GM18951 (cell line): ENCODE measurements at regions not wholly inside any gene's neighbourhood (a gene's known extent, or its start where the extent isn't known, plus 50 kb on each side); places are given as distances from the start of the nearest gene placed in this dataset.

Experiments
- POLR2A ChIP-seq: IDR thresholded peaks from 4 replicates; pipeline ENCODE4 v1.6.1; 2011; ENCODE audit warnings: mild to moderate bottlenecking; ENCODE audit not compliant: insufficient read length, insufficient read depth; ENCODE audit errors: extremely low read depth
- in situ Hi-C: fragments of 300-500 bp; cut with MboI; formaldehyde crosslinking; loops from one replicate; pipeline ENCODE4 v1.12.0; 2022; ENCODE audit warnings: low sequenced_read_pairs, mixed read lengths, inconsistent platforms; ENCODE audit not compliant: unreplicated experiment

DNA sequence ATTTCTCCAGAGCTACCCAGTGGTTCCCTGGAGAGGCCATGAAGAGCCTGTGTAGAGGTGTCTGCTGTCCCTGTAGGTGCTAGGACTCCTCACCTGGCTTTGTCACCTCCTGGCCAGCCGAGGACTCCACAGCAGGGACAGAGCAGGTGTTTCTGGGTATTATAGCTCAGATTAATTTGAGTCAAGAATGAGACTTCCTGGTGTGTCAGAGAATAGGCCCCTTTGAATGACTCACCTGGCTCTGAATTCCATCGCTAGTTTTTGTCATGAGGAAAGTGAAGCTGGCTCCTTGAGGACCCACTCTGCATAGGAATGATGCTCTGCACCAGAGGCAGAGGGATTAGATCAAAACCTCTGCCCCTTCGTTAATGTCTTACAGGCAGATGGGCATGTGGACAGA lies 167.5 kb upstream of the TOPAZ1 start:
- no peak for TF ChIP-seq POLR2A
- in situ Hi-C loops: no loop called here

DNA sequence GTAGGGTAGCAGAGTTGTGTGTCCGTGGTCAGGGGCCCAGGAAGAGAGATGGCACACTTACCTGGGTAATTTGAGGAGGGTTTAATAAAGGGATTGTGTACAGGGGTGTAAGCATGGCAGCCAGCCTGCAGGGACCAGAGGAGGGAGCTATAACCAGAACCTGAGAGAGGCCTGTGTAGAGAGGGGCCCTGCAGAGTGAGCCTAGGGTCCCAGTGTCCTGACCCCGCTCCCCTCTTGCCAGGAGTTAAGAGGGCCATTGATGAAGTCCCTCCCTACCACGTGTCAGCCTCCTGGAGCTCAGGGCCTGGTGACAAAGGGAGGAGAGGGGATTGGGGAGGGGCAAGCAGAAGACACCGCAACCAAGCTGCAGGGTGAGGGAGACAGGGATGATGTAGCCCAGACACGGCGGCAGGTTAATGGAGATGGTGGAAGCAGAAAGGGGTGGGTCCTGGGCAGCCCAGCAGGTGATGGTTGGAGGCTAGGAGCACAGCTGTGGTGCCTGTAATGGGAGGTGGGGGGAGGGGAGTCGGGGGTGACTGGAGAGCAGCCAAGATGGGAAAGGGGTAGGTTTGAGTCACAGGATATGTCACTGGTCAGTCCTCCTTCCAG lies 165.4 kb upstream of the TOPAZ1 start:
- TF ChIP-seq POLR2A: no peak
- in situ Hi-C loops: no loop called here

DNA sequence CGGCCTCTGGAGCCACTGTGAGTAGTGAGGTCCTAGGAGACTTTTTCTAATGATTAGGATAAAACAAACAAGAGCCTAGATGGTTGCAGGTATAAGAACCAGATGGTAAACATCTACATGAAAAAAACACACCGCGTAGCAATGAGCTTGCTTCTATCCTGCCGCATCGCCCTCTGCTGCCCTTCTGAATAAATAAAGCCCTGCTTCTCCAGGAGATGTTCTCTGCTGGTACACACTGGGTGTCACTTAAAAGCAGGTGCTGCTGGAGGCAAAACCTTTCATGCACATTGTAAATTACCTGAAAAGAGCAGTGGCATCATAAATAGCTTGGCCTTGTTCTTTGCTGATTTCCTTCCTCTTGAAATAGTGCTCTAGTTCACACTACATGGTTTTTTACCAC lies 164.4 kb upstream of the TOPAZ1 start:
- no peak for TF ChIP-seq POLR2A
- in situ Hi-C loops: no loop called here

DNA sequence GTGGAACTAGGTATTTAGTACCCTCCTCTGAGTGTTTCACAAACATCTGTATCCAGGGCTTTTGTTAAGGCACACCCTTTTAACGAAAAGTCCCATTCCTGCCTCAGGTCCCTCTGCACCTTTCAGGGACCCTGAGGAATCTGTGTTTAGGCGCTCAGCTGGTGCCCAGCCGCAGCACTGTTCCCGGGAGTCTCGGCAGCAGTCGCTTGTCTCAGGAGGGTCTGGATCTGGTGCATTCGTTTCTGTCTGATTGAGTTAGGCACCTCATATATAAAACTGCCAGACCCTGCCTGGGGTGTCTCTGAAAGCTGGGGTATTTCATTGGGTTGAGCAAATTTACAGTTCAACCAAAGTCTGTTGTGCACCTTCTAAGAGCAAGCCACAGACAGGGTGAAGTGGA lies 162.8 kb upstream of the TOPAZ1 start:
- in situ Hi-C loops: no loop called here

DNA sequence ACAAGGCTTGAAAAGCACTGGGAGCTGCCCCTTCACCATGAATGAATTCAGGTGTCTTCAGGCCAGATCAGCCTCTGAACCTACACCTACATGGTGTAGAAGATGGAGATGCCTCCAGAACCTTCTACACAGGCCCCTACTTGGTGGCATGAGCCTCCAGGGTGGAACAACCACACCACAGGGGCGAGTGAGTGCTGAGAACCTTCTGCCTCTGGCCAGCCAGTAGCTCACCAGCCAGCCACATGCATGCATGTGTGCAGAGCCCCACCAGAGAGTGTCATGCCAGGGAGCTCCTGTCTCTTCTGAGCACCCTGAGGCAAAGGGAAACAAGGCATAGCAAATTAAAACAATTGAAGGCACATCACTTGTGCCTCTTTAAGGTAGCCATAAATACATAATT lies 161.8 kb upstream of the TOPAZ1 start:
- no peak for TF ChIP-seq POLR2A
- in situ Hi-C loops: no loop called here

More for the DNA sequence above, 162.8 kb upstream of the TOPAZ1 start:
- TF ChIP-seq POLR2A: no peak

DNA sequence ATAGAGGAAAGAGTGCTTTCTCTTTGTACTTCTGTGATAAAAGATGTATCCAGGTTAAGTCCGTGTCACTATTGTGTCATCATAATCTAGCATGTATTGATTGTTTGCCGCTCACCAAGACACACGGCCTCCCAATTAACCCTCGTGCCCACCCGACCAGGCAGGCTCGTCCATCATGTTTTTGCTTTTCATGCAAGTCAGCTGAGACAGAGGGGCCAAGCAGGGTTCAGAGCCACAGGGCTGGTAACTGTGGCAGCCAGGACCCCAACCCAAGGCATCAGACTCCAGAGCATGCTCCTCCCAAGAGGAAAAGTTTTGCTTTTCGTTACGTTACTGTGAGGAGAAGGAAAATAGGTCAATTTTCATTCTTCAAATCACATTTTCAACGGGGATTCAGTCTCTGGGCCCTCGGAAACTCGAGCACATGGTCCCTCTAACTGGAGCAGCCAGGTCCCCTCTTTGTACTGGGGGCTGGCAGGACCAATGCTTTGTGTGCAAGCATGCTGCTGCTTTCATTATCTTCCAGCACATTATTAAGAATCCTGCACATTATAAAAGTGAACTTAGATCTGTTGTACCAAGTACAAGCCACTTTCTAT lies 161.1 kb upstream of the TOPAZ1 start:
- no peak for TF ChIP-seq POLR2A
- in situ Hi-C loops: no loop called here

DNA sequence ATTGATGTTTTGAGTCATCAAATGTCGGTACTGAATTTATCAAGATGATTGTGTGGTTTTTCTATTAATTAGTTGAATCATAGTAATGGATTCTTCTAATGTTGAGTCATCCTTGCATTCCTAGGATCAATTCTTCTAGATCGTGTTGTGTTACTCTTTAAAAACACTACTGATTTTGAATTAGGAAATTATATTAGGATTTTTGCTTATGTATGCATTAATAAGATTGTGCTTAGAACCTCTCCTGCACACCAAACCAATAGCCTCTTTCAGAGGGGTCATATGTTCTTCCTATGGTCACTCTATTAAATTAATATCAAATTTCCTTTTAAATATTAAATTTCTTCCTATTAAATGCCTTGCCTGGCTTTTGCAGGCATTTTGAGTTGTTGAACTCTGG lies 151.7 kb upstream of the TOPAZ1 start:
- in situ Hi-C loops: no loop called here
- TF ChIP-seq POLR2A: no peak

DNA sequence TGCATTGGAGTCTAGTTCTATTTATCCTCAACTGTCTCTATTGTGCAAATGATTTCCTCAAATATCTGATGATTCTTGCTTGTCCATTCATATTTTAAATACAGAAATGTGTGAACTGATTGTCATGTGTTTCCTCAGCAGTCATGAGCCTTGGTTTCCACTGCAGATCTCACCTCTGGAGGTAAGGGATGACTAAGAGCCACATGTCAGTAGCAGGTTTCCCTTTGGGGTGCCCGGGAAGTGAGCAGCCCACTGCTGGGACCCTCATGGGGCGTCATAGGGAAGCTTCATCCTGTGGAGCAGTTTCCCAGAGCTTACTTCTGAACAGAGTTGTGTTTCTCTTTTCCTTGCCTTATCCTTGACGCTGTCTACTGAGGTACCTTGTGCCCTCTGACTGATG lies 149.2 kb upstream of the TOPAZ1 start:
- in situ Hi-C loops: no loop called here
- no peak for TF ChIP-seq POLR2A

DNA sequence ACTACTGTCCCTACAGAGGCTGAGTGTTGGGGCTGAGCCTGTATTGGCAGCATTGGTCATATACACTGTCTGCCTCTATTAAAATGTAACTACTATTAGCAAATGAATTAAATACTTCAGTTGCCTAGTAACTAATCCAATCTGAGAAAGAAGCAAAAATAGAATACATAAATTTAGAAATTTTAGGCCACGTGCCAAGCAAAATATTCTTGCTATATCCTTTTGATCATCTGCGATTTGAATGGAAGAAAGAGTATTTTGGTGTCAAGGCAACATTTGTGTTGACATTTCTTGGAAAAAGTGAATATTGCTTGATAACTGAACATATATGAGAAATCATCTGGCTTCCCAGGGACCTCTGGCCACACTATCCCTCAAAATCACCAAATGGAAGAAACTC lies 148.2 kb upstream of the TOPAZ1 start:
- no peak for TF ChIP-seq POLR2A
- in situ Hi-C loops: no loop called here

DNA sequence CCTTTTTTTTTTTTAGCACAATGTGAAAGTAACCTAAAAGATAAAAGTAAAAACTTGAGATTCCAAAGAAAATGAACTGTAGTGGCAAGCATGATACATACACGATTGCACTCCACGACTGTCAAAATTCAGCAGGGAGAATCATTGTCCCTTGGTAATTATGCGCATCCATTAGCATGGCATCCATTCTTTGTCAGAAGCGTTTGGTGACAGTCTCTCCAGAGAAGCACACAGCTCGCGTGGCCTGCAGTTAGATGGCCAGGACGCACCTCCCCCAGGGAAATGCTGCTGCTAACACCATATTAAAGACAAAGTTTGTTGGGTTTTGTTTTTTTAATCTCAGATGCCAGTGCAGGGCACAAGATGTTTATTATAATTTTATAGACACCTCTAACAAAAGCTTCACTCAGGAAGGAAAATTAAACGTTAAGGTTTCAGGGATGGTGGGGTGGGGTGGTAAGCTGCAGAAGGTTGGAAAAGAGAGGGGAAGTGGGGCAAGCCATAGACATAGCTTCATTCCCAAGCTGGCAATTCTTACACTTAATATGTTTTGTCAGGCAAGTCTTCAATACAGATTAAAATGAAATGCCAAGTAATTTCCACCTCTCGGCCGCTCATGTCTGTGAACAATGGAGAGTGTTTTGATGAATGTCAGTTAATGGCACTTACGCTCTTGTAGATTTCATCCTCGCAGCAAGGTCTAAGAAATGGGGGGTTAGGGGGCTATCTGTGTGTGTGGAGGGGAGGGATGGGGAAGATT lies 142.8 kb upstream of the TOPAZ1 start:
- in situ Hi-C loops: no loop called here
- TF ChIP-seq POLR2A: no peak

DNA sequence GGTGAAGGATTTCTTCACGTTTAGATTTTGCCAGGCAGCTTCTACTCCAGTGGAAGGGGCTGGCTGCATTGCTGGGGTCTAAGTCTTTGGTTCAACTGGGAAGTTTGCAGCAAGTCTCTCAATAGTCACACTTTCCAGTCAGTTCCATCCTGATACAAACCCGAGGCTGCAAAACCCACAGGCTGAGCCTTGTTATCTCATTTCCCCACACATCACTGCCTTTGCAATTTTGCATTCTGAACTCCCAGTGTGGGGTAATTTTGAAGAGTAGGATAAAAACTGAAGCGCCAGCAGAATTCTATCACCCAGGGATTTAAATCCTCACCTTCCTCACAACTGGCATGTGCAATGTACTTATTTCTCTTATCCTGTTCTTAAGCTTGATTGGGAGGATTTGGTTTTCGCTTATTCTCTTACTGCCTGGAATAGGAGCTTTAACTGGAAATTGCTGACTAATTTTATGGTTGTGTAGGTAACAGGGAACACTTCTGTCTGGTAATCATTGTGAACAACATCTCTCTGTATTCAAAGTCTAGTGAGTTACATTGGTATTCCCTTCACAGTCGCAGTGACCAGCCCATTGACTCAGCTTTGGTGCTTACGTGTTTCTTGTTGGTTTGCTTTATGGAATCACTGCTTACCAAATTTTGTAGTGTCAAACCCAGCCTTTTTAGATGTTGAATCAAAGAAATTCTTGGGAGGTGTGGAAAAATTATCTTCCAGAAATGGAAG lies 142.0 kb upstream of the TOPAZ1 start:
- in situ Hi-C loops: no loop called here
- TF ChIP-seq POLR2A: no peak

DNA sequence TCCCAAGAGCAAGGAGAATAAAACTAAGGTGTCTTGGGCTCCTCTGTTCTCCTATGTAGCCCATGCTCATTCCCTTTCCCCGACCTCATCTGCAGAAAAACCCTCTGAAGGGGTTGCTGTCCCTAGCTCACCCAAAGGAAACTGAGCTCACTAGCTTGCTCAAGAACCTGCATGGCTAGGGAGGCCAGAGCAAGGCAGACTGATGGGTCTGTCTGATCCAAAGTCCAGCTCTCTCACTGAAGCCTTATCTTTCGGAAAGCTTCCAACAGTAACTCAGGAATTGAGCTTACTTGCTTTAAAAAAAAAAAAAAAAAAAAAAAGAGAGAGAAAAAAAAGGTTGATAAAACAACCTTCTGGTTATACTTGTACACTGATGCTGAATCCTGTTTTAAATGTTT lies 141.4 kb upstream of the TOPAZ1 start:
- TF ChIP-seq POLR2A: no peak
- in situ Hi-C loops: no loop called here

DNA sequence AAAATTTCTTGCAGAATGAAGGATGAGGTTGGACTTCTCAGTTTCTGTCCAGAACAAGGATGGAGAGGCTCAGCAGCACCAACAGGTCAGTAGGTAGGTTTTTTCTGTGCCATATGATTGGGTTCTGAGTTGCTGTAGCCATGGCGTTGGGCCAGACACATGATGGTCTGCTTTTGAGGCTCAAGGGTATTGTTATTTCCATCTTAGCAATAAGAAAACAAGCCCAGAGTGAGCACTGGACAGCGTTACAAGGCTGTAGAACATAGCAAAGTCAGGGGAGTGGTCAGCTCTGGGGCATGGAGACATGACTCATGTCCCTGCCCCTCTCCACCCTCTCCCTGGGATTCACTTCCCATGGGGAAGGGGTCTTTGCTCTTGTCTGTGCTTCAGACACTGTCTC lies 137.6 kb upstream of the TOPAZ1 start:
- in situ Hi-C loops: no loop called here
- TF ChIP-seq POLR2A: no peak
